ENCODE measurements at regions not wholly inside any gene's neighbourhood (a gene's known extent, or its start where the extent isn't known, plus 50 kb on each side); places are given as distances from the start of the nearest gene placed in this dataset.

GRCh38 chr2:146762786-146763185 lies 1082.0 kb upstream of the ACVR2A start:
- DNase-seq (ENCODE audit: low read depth), result no peak
- no peak overlapping the region for H3K4me3 ChIP-seq (ENCODE audit: low read depth, low read length)
- no peak for TF ChIP-seq CTCF (IDR thresholded peaks at IDR 0.05; ENCODE audit: low read depth, low read length, missing control alignments)

DNA sequence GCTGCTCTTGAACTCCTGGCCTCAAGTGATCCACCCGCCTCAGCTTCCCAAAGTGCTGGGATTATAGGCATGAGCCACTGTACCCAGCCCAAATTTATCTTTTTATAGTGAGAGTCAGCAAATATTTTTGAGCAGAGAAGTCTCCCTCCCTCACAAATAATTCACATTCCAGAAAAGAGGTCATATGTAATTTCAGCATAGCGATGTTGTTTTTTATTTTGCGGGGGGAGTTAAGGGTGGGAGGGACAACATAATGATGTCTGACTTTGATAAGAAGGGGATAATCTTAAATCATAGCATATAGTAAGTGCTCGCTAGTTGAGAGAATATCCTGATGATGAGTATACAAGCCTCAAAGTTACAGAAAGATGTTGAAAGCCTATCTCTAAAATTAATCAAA lies 1090.2 kb upstream of the ACVR2A start:
- no peak overlapping the region for H3K4me3 ChIP-seq (ENCODE audit: low read depth, low read length)
- DNase-seq (ENCODE audit: low read depth), result no peak
- TF ChIP-seq CTCF (IDR thresholded peaks at IDR 0.05; ENCODE audit: low read depth, low read length, missing control alignments), result no peak

GRCh38 chr2:146748046-146748445 lies 1096.8 kb upstream of the ACVR2A start:
- H3K4me3 ChIP-seq (ENCODE audit: low read depth, low read length), result no peak overlapping the region
- TF ChIP-seq CTCF (IDR thresholded peaks at IDR 0.05; ENCODE audit: low read depth, low read length, missing control alignments), result no peak
- DNase-seq (ENCODE audit: low read depth), result no peak

DNA sequence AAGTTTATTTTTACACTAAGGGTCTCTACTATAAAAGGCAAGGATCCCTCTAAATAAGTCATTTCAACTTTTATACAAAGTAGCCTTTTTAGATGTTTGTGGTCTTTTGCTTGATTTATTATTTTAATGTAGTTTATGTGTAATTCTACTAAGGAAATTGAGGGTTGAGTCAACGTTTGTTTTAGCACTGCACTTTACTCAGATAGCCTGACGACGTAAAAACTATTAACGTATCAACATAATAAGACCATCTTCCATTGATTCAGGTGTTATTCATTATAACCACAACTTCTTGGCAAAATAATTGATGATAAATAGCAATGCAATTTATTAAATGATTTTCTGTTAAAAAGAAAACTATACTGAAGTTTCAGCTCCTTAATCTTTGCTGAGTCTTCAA lies 1103.6 kb upstream of the ACVR2A start:
- H3K4me3 ChIP-seq (ENCODE audit: low read depth, low read length), result no peak overlapping the region
- TF ChIP-seq CTCF (IDR thresholded peaks at IDR 0.05; ENCODE audit: low read depth, low read length, missing control alignments), result no peak
- DNase-seq (ENCODE audit: low read depth), result no peak

- no peak for TF ChIP-seq CTCF (IDR thresholded peaks at IDR 0.05; ENCODE audit: low read depth, low read length, missing control alignments)
- H3K4me3 ChIP-seq (ENCODE audit: low read depth, low read length), result no peak overlapping the region
- no peak for DNase-seq (ENCODE audit: low read depth)
Measured at GRCh38 chr2:146734821-146735190, 1110.0 kb upstream of the ACVR2A start.

GRCh38 chr2:146734042-146734820 lies 1110.6 kb upstream of the ACVR2A start:
- peak; percentile 37 for TF ChIP-seq CTCF (IDR thresholded peaks at IDR 0.05; ENCODE audit: low read depth, low read length, missing control alignments)
- no peak for DNase-seq (ENCODE audit: low read depth)
- H3K4me3 ChIP-seq (ENCODE audit: low read depth, low read length), result no peak overlapping the region

DNA sequence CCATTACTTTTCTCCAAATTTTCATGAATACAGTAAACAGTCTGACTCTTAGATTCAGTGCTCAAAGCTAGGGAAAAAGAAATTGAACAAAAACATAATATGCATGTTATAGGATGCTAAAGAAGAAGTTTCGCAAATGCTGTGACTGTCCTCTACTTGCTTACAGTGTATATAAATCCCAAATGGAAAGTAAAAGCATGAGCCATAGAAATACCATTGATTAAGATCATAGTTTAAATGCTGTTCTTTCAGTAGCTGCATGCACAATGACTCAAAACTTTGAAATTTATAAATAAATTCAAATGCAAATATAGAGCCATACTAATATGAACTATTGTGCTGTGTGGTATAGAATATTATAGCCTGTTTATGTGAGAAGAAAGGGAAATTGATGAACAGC lies 1113.9 kb upstream of the ACVR2A start:
- H3K4me3 ChIP-seq (ENCODE audit: low read depth, low read length), result no peak overlapping the region
- no peak for TF ChIP-seq CTCF (IDR thresholded peaks at IDR 0.05; ENCODE audit: low read depth, low read length, missing control alignments)
- no peak for DNase-seq (ENCODE audit: low read depth)

Data from GM12864 (cell line).